Vagina (tissue), 2 donors: ENCODE measurements at regions not wholly inside any gene's neighbourhood (a gene's known extent, or its start where the extent isn't known, plus 50 kb on each side); places are given as distances from the start of the nearest gene placed in this dataset.

ENCODE experiments used
- POLR2A ChIP-seq, 2 donors: fragments of 450-650 bp; IDR thresholded peaks; one replicate each; pipeline ENCODE4 v1.6.1; 2017; ENCODE audit warnings: antibody characterized with exemption in 2 of 2, mild to moderate bottlenecking in 2 of 2, moderate library complexity in 2 of 2
- POLR2AphosphoS5 ChIP-seq, 2 donors: sonication (generic); formaldehyde crosslinking; IDR thresholded peaks; one replicate each; pipeline ENCODE4 v1.9.0; 2017; ENCODE audit warnings: antibody characterized with exemption in 2 of 2, mild to moderate bottlenecking in 2 of 2, low read depth in 1 of 2; ENCODE audit not compliant: insufficient read depth in 1 of 2
- TF ChIP-seq, protein P1 (sequence below), 3 experiments: fragments of 450-650 bp in 2 of 3; fragments of 200-600 bp in 1 of 3; sonication (generic) in 1 of 3; IDR thresholded peaks; one replicate each; pipeline ENCODE4 v1.5.1; 2017 to 2019; ENCODE audit warnings: antibody characterized with exemption in 3 of 3, mild to moderate bottlenecking in 2 of 3, moderate library complexity in 2 of 3

- TF ChIP-seq, protein P1, sequence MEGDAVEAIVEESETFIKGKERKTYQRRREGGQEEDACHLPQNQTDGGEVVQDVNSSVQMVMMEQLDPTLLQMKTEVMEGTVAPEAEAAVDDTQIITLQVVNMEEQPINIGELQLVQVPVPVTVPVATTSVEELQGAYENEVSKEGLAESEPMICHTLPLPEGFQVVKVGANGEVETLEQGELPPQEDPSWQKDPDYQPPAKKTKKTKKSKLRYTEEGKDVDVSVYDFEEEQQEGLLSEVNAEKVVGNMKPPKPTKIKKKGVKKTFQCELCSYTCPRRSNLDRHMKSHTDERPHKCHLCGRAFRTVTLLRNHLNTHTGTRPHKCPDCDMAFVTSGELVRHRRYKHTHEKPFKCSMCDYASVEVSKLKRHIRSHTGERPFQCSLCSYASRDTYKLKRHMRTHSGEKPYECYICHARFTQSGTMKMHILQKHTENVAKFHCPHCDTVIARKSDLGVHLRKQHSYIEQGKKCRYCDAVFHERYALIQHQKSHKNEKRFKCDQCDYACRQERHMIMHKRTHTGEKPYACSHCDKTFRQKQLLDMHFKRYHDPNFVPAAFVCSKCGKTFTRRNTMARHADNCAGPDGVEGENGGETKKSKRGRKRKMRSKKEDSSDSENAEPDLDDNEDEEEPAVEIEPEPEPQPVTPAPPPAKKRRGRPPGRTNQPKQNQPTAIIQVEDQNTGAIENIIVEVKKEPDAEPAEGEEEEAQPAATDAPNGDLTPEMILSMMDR (IDR thresholded peaks at IDR 0.05), result no peak
- TF ChIP-seq POLR2A (IDR thresholded peaks at IDR 0.05), result no peak
- no peak for TF ChIP-seq POLR2AphosphoS5 (IDR thresholded peaks at IDR 0.05; ENCODE audit: insufficient read depth in 1 of 2, low read depth in 1 of 2)
These were observed 106.2 kb upstream of the ARHGAP28 start for GRCh38 chr18:6623278-6623677.
